NB4 (cell line): ENCODE measurements at regions not wholly inside any gene's neighbourhood (a gene's known extent, or its start where the extent isn't known, plus 50 kb on each side); places are given as distances from the start of the nearest gene placed in this dataset.

ENCODE experiments used
- CTCF ChIP-seq: IDR thresholded peaks from one replicate; pipeline ENCODE4 v1.5.1; 2012; ENCODE audit warnings: low read depth, low read length
- MYC ChIP-seq: IDR thresholded peaks from 2 replicates; pipeline ENCODE4 v1.6.1; 2011; ENCODE audit warnings: low read depth, low read length
- POLR2A ChIP-seq: IDR thresholded peaks from 2 replicates; pipeline ENCODE4 v1.6.1; 2011; ENCODE audit warnings: mild to moderate bottlenecking; ENCODE audit not compliant: insufficient read length; ENCODE audit errors: extremely low read depth

GRCh38 chr12:30006021-30006420, 222.3 kb upstream of the TMTC1 start:
- TF ChIP-seq CTCF (no peak), MYC (no peak), POLR2A (no peak)
